Endothelial cell of umbilical vein (primary cell): ENCODE measurements at regions not wholly inside any gene's neighbourhood (a gene's known extent, or its start where the extent isn't known, plus 50 kb on each side); places are given as distances from the start of the nearest gene placed in this dataset.

Source experiments
- BruUV-seq: library from RNA; stranded (reverse); fragments of 400-500 nt; replicated peaks from 2 replicates; lab custom pipeline; 2021; lab: Mats Ljungman, UMichigan
- CTCF ChIA-PET: fragments of 300-600, 350-600 bp; sonication (Branson Sonifier 250); formaldehyde crosslinking; loops from one replicate; lab custom pipeline; 2021; ENCODE audit warnings: antibody characterized with exemption, inconsistent platforms; lab: Charles Lee
- POLR2A ChIA-PET: fragments of 300-600, 350-600 bp; sonication (Branson Sonifier 250); formaldehyde crosslinking; loops from one replicate; lab custom pipeline; 2021; ENCODE audit warnings: antibody characterized with exemption, inconsistent platforms; lab: Charles Lee
- DNase-seq: peaks from one replicate; pipeline ENCODE4 v3.0.0-alpha.2; 2011; ENCODE audit warnings: low read depth, low spot score
- FAIRE-seq: peaks from 2 replicates; lab custom pipeline; 2011; peaks lifted over from hg19 to GRCh38; lab: Jason Lieb, UNC
- H2AFZ ChIP-seq: 2 replicates; pipeline ENCODE4 v1.6.0; 2012; ENCODE audit warnings: low read depth, low read length, control low read depth, inconsistent platforms
- H3K27ac ChIP-seq: 2 replicates; pipeline ENCODE4 v1.5.1; 2011; ENCODE audit warnings: low read depth, mild to moderate bottlenecking, control low read depth, low read length, moderate library complexity; ENCODE audit not compliant: insufficient read depth
- H3K27me3 ChIP-seq, 2 experiments: 2 replicates each; pipeline versions ENCODE4 v1.6.0 to v1.6.1; 2011; ENCODE audit warnings: low read length in 2 of 2, mixed read lengths in 1 of 2; ENCODE audit not compliant: control insufficient read depth in 2 of 2, insufficient read depth in 2 of 2
- H3K36me3 ChIP-seq, 2 experiments: 2 replicates in 1 of 2; 3 replicates in 1 of 2; pipeline ENCODE4 v1.5.1; 2011; ENCODE audit warnings: low read length in 2 of 2, mild to moderate bottlenecking in 1 of 2, moderate library complexity in 1 of 2; ENCODE audit not compliant: control insufficient read depth in 2 of 2, insufficient read depth in 2 of 2; ENCODE audit errors: extremely low read depth in 1 of 2
- H3K4me1 ChIP-seq: 3 replicates; pipeline ENCODE4 v1.5.1; 2011; ENCODE audit warnings: mild to moderate bottlenecking, low read length; ENCODE audit not compliant: control insufficient read depth, insufficient read depth; ENCODE audit errors: extremely low read depth
- H3K4me2 ChIP-seq: 2 replicates; pipeline ENCODE4 v1.6.1; 2011; ENCODE audit warnings: low read length, control low read depth, mixed read lengths; ENCODE audit not compliant: insufficient read depth
- H3K4me3 ChIP-seq, 3 experiments: fragments of 200-600 bp in 1 of 3; sonication (generic), shearing (Covaris generic) in 1 of 3; replicated peaks in 1 of 3; 2 replicates each; pipeline ENCODE4 v1.5.1; 2011 to 2016; ENCODE audit warnings: control low read depth in 3 of 3, low read length in 3 of 3, mild to moderate bottlenecking in 2 of 3, inconsistent platforms in 1 of 3, low read depth in 1 of 3, moderate library complexity in 1 of 3; ENCODE audit not compliant: insufficient read depth in 1 of 3
- H3K79me2 ChIP-seq: 2 replicates; pipeline ENCODE4 v1.6.0; 2012; ENCODE audit warnings: low read length, inconsistent platforms; ENCODE audit not compliant: control insufficient read depth, insufficient read depth
- H3K9ac ChIP-seq: replicated peaks from 2 replicates; pipeline ENCODE3; 2011; ENCODE audit warnings: low read length, control low read depth; ENCODE audit not compliant: insufficient read depth; ENCODE audit errors: extremely low read depth
- H3K9me1 ChIP-seq: replicated peaks from 3 replicates; pipeline ENCODE4 v1.6.0; 2011; ENCODE audit warnings: mild to moderate bottlenecking, low read length; ENCODE audit not compliant: control insufficient read depth, insufficient read depth; ENCODE audit errors: extremely low read depth
- H3K9me3 ChIP-seq: replicated peaks from 2 replicates; pipeline ENCODE4 v1.5.1; 2012; ENCODE audit warnings: low read length, inconsistent platforms; ENCODE audit not compliant: control insufficient read depth, insufficient read depth
- H4K20me1 ChIP-seq: replicated peaks from 2 replicates; pipeline ENCODE3; 2011; ENCODE audit warnings: mild to moderate bottlenecking, low read length; ENCODE audit not compliant: control insufficient read depth, insufficient read depth; ENCODE audit errors: extremely low read depth
- CTCF ChIP-seq, 2 donors: IDR thresholded peaks; 1 replicate in 1 of 2; 2 replicates in 1 of 2; pipeline ENCODE4 v1.5.1; 2011; ENCODE audit warnings: low read length in 2 of 2, mild to moderate bottlenecking in 2 of 2, moderate library complexity in 2 of 2, control low read depth in 1 of 2, inconsistent platforms in 1 of 2, low read depth in 1 of 2; ENCODE audit not compliant: insufficient read depth in 1 of 2; ENCODE audit errors: extremely low read depth in 1 of 2
- EZH2 ChIP-seq: IDR thresholded peaks from 2 replicates; pipeline ENCODE4 v1.6.1; 2012; ENCODE audit warnings: borderline replicate concordance, low read depth, mild to moderate bottlenecking, moderate library complexity, low read length, inconsistent platforms; ENCODE audit not compliant: severe bottlenecking
- FOS ChIP-seq: IDR thresholded peaks from 2 replicates; pipeline ENCODE4 v1.6.1; 2011; ENCODE audit warnings: mild to moderate bottlenecking, low read length, moderate library complexity, borderline replicate concordance; ENCODE audit not compliant: insufficient read depth
- GATA2 ChIP-seq: IDR thresholded peaks from 2 replicates; pipeline ENCODE4 v1.7.0; 2011; ENCODE audit warnings: low read depth, mild to moderate bottlenecking, moderate library complexity, mixed read lengths, low read length; ENCODE audit not compliant: insufficient read length, insufficient read depth
- JUN ChIP-seq: IDR thresholded peaks from 2 replicates; pipeline ENCODE4 v1.6.1; 2011; ENCODE audit warnings: borderline replicate concordance, low read depth; ENCODE audit not compliant: insufficient read length, insufficient read depth
- MAX ChIP-seq: IDR thresholded peaks from 2 replicates; pipeline ENCODE4 v1.6.1; 2011; ENCODE audit not compliant: insufficient read depth, insufficient read length
- MYC ChIP-seq: IDR thresholded peaks from one replicate; pipeline ENCODE4 v1.6.1; 2011; ENCODE audit warnings: mild to moderate bottlenecking, low read depth, low read length
- POLR2A ChIP-seq: IDR thresholded peaks from 2 replicates; pipeline ENCODE4 v1.6.1; 2012; ENCODE audit warnings: low read depth, mild to moderate bottlenecking, control low read depth, low read length
- POLR2AphosphoS5 ChIP-seq: IDR thresholded peaks from 2 replicates; pipeline ENCODE4 v1.6.1; 2012; ENCODE audit warnings: low read depth, mild to moderate bottlenecking, control low read depth, low read length, moderate library complexity; ENCODE audit not compliant: insufficient read depth
- dilution Hi-C: fragments of 300-500 bp; cut with MboI; formaldehyde crosslinking; loops from one replicate; pipeline ENCODE4 v1.15.0; 2019; ENCODE audit warnings: low sequenced_read_pairs; ENCODE audit not compliant: extremely low pct_ligation_motif_present
- intact Hi-C: fragments of 100-400 bp; cut with micrococcal nuclease; formaldehyde crosslinking; loops from one replicate; pipeline ENCODE4 v1.10.0; 2022

- no peaks in the 10 kb centered on the region for H3K4me1 ChIP-seq
- ChIA-PET CTCF (no interaction called here), POLR2A (no interaction called here)
- dilution Hi-C loops = no loop called here
- DNase-seq = no peak
- no peak overlapping the region for H3K4me3 ChIP-seq
- intact Hi-C loops = no loop called here
- no peaks in the 10 kb centered on the region for H3K9me3 ChIP-seq
- no peaks in the 10 kb centered on the region for H4K20me1 ChIP-seq
- H3K27me3 ChIP-seq = no peaks in the 10 kb centered on the region
- no peak overlapping the region for H3K4me2 ChIP-seq
- TF ChIP-seq CTCF (IDR thresholded peaks at IDR 0.05; ENCODE audit: extremely low read depth in 1 of 2, insufficient read depth in 1 of 2, low read depth in 1 of 2, low read length in 2 of 2) = no peak
- TF ChIP-seq POLR2AphosphoS5 = no peak
- TF ChIP-seq GATA2 = no peak
- TF ChIP-seq MAX = no peak
- no peak for TF ChIP-seq JUN
- TF ChIP-seq EZH2 = no peak
- no peak for TF ChIP-seq MYC
- no peak for TF ChIP-seq POLR2A
- no peak for TF ChIP-seq FOS
- no peak overlapping the region for H3K9ac ChIP-seq
- no peaks in the 10 kb centered on the region for H3K36me3 ChIP-seq
- no peak for FAIRE-seq
- no peaks in the 10 kb centered on the region for H3K9me1 ChIP-seq
- no peak overlapping the region for H3K27ac ChIP-seq
- BruUV-seq = no TSS peak
- no peaks in the 10 kb centered on the region for H3K79me2 ChIP-seq
- no peak overlapping the region for H2AFZ ChIP-seq
Observed at GRCh38 chr2:147165697-147166382, 679.0 kb upstream of the ACVR2A start.
